Activated naive CD8-positive, alpha-beta T cell treated with anti-CD3 and anti-CD28 coated beads, Interleukin-2, amount 10 ng/mL, durations not matched to agents 7 days and 5 days (primary cell): ENCODE measurements at regions not wholly inside any gene's neighbourhood (a gene's known extent, or its start where the extent isn't known, plus 50 kb on each side); places are given as distances from the start of the nearest gene placed in this dataset.
"Not testable (repeated sequence)": the region's sequence is repeated elsewhere in the genome, so short reads cannot be mapped to it uniquely, and the experiment has no call there.

Source experiments
- ATAC-seq: fragments of 150-1000 bp; cut with Tn5 transposase; one replicate; pipeline ENCODE4 v1.10.0; 2021; ENCODE audit warnings: low read depth, moderate library complexity
- POLR2A ChIA-PET: fragments of 350-600 bp; sonication (Branson Sonifier 250); formaldehyde crosslinking; loops from one replicate; lab custom pipeline; 2021; ENCODE audit warnings: antibody characterized with exemption; lab: Charles Lee
- DNase-seq: peaks from one replicate; pipeline ENCODE4 v3.0.0; 2021
- H3K27ac Mint-ChIP-seq: one replicate; pipeline ENCODE4 v1.8.0; 2022; ENCODE audit warnings: mild to moderate bottlenecking, mixed read lengths
- H3K27me3 Mint-ChIP-seq: one replicate; pipeline ENCODE4 v1.8.0; 2022; ENCODE audit warnings: mild to moderate bottlenecking, moderate library complexity, mixed read lengths
- H3K36me3 Mint-ChIP-seq: one replicate; pipeline ENCODE4 v1.8.0; 2021; ENCODE audit warnings: mild to moderate bottlenecking, mixed read lengths
- H3K4me1 Mint-ChIP-seq: one replicate; pipeline ENCODE4 v1.8.0; 2021; ENCODE audit warnings: mixed read lengths
- H3K4me3 Mint-ChIP-seq: one replicate; pipeline ENCODE4 v1.8.0; 2022; ENCODE audit warnings: mild to moderate bottlenecking, moderate library complexity, mixed read lengths
- H3K9me3 Mint-ChIP-seq: one replicate; pipeline ENCODE4 v1.8.0; 2021; ENCODE audit warnings: mixed read lengths

DNA sequence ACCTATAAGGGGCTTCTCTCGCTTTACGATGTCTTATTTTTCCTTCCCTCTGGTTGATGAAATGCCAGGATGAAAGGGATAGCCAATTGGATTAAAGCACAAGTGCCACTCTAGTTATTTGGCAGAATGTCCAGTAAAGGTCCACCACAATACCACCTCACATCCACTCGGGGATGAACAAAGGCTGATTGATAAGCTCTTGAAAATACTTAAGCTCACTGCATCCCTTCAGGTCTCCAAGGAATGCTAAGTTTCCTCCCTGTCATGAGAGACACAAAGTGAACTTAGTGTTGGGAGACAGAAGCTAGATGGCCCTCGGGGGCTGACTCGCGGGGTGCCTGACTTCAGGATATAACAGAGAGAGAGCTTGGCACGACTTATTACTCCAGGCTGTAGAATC is 185.9 kb upstream of the ZNF644 start:
- H3K27me3 Mint-ChIP-seq, H3K4me1 Mint-ChIP-seq, H3K4me3 Mint-ChIP-seq, POLR2A ChIA-PET, H3K9me3 Mint-ChIP-seq, DNase-seq, H3K36me3 Mint-ChIP-seq, ATAC-seq, H3K27ac Mint-ChIP-seq: not testable (repeated sequence)

DNA sequence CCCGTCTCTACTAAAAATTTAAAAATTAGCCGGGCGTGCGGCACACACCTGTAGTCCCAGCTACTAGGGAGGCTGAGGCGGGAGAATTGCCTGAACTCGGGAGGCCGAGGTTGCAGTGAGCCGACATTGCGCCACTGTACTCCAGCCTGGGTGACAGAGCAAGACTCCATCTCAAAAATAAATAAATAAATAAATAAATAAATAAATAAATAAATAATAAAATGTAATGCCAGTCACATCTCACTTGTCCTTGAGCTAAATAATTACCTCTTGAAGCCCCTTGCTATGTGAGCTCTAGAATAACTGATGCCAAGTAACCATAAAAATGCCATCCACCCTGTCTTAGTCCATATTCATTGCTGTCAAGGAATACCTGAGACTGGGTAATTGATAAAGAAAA is 182.3 kb upstream of the ZNF644 start:
- H3K27ac Mint-ChIP-seq, H3K4me3 Mint-ChIP-seq, H3K36me3 Mint-ChIP-seq, H3K27me3 Mint-ChIP-seq, H3K4me1 Mint-ChIP-seq, DNase-seq, H3K9me3 Mint-ChIP-seq, POLR2A ChIA-PET, ATAC-seq: not testable (repeated sequence)

DNA sequence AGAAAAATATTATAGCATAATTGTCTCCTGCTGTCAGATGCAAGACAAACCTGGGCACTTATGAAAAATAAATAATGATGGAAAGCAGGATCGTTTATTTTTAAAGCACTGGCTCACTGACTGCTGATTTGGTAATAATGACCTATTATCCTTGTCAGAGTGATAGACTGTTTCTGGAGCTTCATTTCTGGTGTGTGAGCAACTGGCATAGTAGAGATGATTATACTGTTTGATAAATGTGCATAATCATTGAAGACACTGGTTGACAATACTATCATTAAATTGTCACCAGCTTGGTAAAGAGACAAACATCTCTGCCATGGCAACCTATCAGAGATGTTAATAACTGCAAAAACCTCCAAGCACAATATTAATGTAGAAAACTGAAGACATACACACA is 179.9 kb upstream of the ZNF644 start:
- H3K36me3 Mint-ChIP-seq, result no peaks in the 10 kb centered on the region
- ATAC-seq (no peak), DNase-seq (no peak)
- POLR2A ChIA-PET, result no interaction called here
- peaks cover 17% of the 10 kb centered on the region for H3K27me3 Mint-ChIP-seq
- no peaks in the 10 kb centered on the region for H3K4me1 Mint-ChIP-seq
- no peak overlapping the region for H3K27ac Mint-ChIP-seq
- H3K9me3 Mint-ChIP-seq, result no peaks in the 10 kb centered on the region
- no peak overlapping the region for H3K4me3 Mint-ChIP-seq

DNA sequence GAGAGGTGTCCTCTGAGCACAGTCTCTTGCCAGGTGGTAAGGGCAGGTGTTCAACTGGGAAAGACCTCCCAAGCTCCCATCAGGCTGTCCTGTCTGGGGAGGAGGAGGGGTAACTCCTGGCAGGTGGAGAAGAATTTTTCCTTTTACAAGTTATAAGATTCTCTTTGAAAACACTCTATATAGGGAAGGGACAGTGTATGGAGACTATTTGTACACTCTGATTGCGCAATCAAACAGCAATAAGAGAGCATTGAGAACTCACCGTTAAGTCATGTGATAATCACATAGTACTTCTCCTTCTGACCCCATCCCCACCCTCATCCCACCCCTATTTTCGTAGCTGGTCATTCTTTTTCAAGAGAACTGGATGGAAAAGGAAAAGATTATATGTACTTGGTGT is 179.3 kb upstream of the ZNF644 start:
- DNase-seq (no peak), ATAC-seq (no peak)
- peaks cover 14% of the 10 kb centered on the region for H3K27me3 Mint-ChIP-seq
- no peak overlapping the region for H3K4me3 Mint-ChIP-seq
- no peaks in the 10 kb centered on the region for H3K4me1 Mint-ChIP-seq
- POLR2A ChIA-PET, result no interaction called here
- H3K9me3 Mint-ChIP-seq, result no peaks in the 10 kb centered on the region
- no peaks in the 10 kb centered on the region for H3K36me3 Mint-ChIP-seq
- H3K27ac Mint-ChIP-seq, result no peak overlapping the region

DNA sequence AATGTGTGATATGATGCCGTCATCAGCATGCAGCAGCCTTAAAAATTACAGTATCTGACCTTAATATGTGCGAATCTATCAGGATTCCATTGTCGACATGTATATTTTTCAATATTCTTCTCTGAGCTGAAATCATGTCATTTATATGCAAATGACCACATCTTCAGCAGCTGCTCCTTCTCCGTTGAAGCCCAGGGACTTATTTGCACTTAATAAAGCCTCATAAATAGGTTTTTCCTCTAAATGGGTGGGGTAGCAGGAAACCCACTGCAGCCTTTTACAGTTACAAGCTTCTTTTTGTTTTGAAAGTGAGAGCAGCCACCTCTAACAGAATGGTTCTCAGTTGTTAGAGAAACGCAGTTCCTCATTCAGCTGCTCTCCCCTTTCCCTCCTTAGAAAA is 178.8 kb upstream of the ZNF644 start:
- no peak overlapping the region for H3K4me3 Mint-ChIP-seq
- no peaks in the 10 kb centered on the region for H3K9me3 Mint-ChIP-seq
- POLR2A ChIA-PET, result no interaction called here
- H3K27ac Mint-ChIP-seq, result no peak overlapping the region
- ATAC-seq (no peak), DNase-seq (no peak)
- H3K4me1 Mint-ChIP-seq, result no peaks in the 10 kb centered on the region
- no peaks in the 10 kb centered on the region for H3K36me3 Mint-ChIP-seq
- H3K27me3 Mint-ChIP-seq, result peaks cover 17% of the 10 kb centered on the region

DNA sequence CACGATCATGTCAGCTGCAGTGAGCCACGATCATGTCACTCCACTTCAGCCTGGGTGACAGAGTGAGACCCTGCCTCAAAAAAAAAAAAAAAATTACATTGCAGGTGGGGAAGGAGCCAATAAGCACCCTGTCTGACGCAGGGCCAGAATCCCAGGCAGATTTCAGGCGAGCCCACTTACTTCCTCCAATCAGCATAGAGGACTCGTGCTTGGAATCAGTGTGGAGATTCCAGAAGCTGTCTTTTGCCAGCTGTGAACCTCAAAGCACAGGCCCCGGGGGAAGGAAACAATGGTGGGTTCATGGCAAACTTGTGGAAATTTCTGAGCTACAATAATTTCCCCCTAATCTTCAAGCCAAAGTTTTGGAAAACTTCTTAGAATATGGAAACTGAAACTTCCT is 178.2 kb upstream of the ZNF644 start:
- ATAC-seq (no peak), DNase-seq (no peak)
- Mint-ChIP-seq H3K27me3 (peaks cover 17% of the 10 kb centered on the region), H3K27ac (no peak overlapping the region), H3K36me3 (no peaks in the 10 kb centered on the region), H3K4me1 (no peaks in the 10 kb centered on the region), H3K4me3 (no peak overlapping the region), H3K9me3 (no peaks in the 10 kb centered on the region)
- POLR2A ChIA-PET, result no interaction called here

DNA sequence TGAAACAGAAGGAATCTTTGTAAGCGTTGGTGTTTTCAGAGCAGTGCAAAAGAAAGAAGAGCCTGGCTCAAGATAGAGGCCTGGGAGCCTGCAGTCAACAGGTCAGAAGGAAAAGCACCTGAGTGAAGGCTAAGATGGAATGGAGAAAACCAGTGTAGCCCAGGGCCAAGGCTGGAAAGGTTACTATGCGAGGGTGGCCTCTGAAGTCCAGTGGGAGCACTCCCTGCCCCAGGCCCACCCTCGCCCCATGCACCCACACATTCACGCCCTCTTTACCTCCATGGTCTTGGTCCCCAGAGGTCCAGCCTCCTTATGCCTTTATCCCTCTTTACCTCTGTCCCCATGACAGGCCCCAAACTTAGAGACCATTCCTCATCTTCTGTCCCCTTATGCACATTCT is 169.2 kb upstream of the ZNF644 start:
- Mint-ChIP-seq H3K36me3 (no peaks in the 10 kb centered on the region), H3K27ac (no peak overlapping the region), H3K9me3 (no peaks in the 10 kb centered on the region), H3K4me3 (no peak overlapping the region), H3K27me3 (peaks cover 2% of the 10 kb centered on the region), H3K4me1 (no peaks in the 10 kb centered on the region)
- POLR2A ChIA-PET, result no interaction called here
- no peak for ATAC-seq
- no peak for DNase-seq

DNA sequence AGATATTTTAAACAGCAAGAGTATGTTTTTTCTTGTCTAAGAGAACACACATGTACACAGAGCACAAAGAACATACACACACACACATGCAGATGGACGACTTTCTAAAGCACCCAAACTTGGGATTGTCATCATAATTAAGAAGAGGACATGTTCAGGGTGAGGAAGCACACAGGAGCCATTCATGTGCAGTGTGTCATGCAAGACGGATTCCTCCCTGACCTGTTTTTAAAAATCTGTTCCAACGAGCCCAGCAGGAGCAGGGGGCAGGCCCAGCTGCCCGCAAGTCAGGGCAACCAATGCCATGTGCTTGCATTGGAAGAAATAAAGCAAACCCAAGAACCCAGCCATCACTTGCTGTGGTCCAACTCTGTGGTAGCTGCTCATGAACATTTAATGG is 167.3 kb upstream of the ZNF644 start:
- no peak for DNase-seq
- Mint-ChIP-seq H3K9me3 (no peaks in the 10 kb centered on the region), H3K36me3 (no peaks in the 10 kb centered on the region), H3K27ac (no peak overlapping the region), H3K4me1 (no peaks in the 10 kb centered on the region), H3K4me3 (no peak overlapping the region), H3K27me3 (no peaks in the 10 kb centered on the region)
- POLR2A ChIA-PET, result no interaction called here
- no peak for ATAC-seq

DNA sequence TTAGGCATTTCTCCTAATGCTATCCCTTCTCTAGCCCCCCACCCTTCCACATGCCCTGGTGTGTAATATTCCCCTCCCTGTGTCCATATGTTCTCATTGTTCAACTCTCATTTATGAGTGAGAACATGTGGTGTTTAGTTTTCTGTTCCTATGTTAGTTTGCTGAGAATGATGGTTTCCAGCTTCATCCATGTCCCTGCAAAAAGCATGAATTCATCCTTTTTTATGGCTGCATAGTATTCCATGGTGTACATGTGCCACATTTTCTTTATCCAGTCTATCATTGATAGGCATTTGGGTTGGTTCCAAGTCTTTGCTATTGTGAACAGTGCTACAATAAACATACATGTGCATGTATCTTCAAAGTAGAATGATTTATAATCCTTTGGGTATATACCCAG is 161.0 kb upstream of the ZNF644 start:
- H3K27me3 Mint-ChIP-seq, H3K4me3 Mint-ChIP-seq, H3K4me1 Mint-ChIP-seq, DNase-seq, ATAC-seq, H3K27ac Mint-ChIP-seq, H3K9me3 Mint-ChIP-seq, H3K36me3 Mint-ChIP-seq, POLR2A ChIA-PET: not testable (repeated sequence)

DNA sequence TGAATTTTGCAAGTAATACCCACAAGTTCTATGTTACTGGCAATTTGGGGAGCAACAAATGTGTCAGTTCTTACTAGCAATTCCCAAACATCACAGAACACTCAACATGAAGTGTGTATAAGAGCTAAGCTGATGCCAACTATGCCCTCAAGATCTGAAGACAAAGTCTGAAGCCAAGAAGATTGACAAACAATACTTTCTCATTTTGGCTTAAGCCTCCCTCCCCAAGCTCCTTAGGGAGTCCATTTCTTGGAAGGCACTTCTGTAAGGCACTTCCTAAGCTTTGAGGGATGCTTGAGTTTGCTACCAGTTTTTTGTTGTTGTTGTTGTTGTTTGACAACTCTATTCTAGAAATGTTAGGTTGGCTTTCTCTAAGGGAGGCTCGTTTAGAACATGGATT is 154.4 kb upstream of the ZNF644 start:
- Mint-ChIP-seq H3K9me3 (no peaks in the 10 kb centered on the region), H3K4me1 (peaks cover 2% of the 10 kb centered on the region), H3K36me3 (no peaks in the 10 kb centered on the region), H3K4me3 (no peak overlapping the region), H3K27me3 (peaks cover 31% of the 10 kb centered on the region), H3K27ac (no peak overlapping the region)
- DNase-seq (no peak), ATAC-seq (no peak)
- POLR2A ChIA-PET, result no interaction called here

DNA sequence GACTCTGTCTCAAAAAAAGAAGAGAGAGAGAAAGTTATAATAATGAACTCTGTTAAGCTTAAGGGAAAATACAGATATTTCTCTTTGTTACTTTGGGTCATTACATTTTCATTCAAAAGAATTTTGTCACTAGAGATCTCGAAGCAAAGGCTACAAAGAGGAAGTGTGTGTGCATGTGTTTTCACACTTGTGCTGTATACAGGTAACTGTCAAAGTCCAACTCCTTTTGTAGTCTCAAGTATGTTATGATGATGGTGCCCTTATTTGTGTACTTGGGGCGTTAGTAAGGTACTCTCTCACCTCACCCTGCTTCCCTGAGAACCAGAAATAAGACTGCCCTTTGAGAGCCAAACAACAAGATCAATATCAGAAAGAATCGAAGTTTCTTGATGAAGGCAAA is 152.9 kb upstream of the ZNF644 start:
- POLR2A ChIA-PET, result no interaction called here
- peaks cover 2% of the 10 kb centered on the region for H3K4me1 Mint-ChIP-seq
- H3K4me3 Mint-ChIP-seq, result no peak overlapping the region
- DNase-seq, result no peak
- ATAC-seq, result no peak
- no peaks in the 10 kb centered on the region for H3K36me3 Mint-ChIP-seq
- H3K27ac Mint-ChIP-seq, result no peak overlapping the region
- H3K27me3 Mint-ChIP-seq, result peaks cover 31% of the 10 kb centered on the region
- H3K9me3 Mint-ChIP-seq, result no peaks in the 10 kb centered on the region

DNA sequence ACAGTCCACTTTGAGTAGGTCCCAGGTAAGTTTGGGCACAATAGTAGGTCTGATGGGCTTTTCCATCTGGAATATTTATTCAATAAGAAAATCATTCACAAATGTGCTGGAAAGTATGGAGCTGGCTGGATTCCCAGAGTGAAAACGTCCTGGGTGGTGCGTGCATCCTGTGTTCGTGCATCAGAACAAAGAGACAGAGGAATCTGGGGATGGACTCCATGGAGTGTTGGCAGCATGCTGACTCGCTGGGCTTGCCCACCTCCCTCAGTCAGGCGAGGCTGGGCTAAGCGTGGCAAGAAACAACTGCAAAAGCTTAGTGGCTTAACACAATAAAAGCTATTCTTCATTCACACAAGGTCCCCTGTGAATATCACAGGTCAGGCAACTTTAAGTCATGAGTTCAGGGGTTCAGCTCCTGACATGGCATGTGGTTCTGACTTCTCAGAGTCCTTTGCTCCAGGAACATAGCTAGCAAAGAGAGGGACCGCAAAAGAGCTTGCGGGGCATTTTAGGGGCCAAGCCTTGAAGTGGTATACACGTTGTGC is 151.6 kb upstream of the ZNF644 start:
- H3K4me3 Mint-ChIP-seq, result no peak overlapping the region
- H3K9me3 Mint-ChIP-seq, result no peaks in the 10 kb centered on the region
- H3K27ac Mint-ChIP-seq, result no peak overlapping the region
- POLR2A ChIA-PET, result no interaction called here
- no peak for ATAC-seq
- no peaks in the 10 kb centered on the region for H3K36me3 Mint-ChIP-seq
- no peak for DNase-seq
- peaks cover 2% of the 10 kb centered on the region for H3K4me1 Mint-ChIP-seq
- H3K27me3 Mint-ChIP-seq, result peaks cover 31% of the 10 kb centered on the region

DNA sequence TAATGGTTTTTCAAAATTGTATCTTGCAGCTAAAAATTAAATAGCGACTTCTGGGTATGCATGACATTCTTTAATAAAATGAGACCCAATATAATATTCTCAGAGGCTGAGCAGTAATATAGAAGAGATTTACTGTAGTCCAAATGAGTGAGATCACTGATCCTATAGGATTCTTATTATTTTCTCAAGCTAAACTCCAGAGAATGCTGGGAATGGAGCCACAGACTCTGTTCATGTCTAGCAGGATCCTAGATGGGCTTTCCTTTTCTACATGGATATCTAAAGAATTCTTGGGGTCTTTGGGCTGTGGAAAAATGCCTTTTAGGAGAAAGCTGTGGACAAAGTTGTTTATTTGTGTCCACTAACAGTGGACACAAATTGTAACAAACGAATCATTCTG is 150.7 kb upstream of the ZNF644 start:
- ATAC-seq (no peak), DNase-seq (no peak)
- H3K27ac Mint-ChIP-seq, result no peak overlapping the region
- H3K4me1 Mint-ChIP-seq, result peaks cover 2% of the 10 kb centered on the region
- H3K4me3 Mint-ChIP-seq, result no peak overlapping the region
- POLR2A ChIA-PET, result no interaction called here
- H3K27me3 Mint-ChIP-seq, result peaks cover 31% of the 10 kb centered on the region
- no peaks in the 10 kb centered on the region for H3K36me3 Mint-ChIP-seq
- H3K9me3 Mint-ChIP-seq, result no peaks in the 10 kb centered on the region

DNA sequence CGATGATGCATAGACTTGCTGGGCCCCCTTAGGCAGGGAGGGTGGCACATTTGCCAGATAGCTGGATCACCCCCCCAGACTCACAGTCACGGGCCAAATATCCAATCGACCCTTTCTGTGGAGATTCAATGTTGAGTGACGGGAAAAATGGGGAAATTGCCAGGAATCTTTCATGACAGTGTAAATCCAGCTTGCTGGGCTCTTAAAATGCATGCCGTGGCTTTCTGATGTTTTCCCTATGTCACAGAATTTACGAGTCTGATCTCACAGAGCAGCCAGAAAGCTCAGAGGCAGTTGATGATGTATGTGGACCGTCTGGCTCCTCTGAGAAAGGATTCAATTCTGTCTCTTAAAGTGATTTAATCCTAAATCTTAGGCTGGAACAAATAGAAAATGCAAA is 150.1 kb upstream of the ZNF644 start:
- POLR2A ChIA-PET, result no interaction called here
- H3K4me1 Mint-ChIP-seq, result peaks cover 2% of the 10 kb centered on the region
- H3K4me3 Mint-ChIP-seq, result no peak overlapping the region
- H3K27me3 Mint-ChIP-seq, result peaks cover 29% of the 10 kb centered on the region
- no peaks in the 10 kb centered on the region for H3K36me3 Mint-ChIP-seq
- DNase-seq (no peak), ATAC-seq (no peak)
- H3K9me3 Mint-ChIP-seq, result no peaks in the 10 kb centered on the region
- H3K27ac Mint-ChIP-seq, result no peak overlapping the region

DNA sequence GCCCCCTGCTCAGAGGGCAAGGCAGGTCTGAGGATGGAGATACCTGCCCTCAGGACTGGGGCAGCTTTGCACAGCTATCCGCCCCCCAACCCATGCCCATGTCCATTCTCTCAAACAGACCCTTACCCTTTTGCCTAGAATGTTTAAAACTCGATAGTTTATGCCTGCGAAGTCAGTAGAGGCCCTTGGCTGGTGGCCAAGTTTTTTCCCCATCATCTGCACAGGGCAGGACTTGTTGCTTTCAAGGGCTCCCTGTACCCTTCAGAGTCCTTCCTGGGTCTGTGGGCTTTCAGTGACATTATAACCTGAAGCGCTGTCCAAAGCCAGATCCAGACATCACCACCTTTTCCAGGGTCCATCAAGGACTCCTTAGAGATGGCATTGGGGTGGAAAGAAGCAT is 148.7 kb upstream of the ZNF644 start:
- H3K4me1 Mint-ChIP-seq, result peaks cover 2% of the 10 kb centered on the region
- POLR2A ChIA-PET, result no interaction called here
- H3K27ac Mint-ChIP-seq, result no peak overlapping the region
- H3K4me3 Mint-ChIP-seq, result no peak overlapping the region
- no peaks in the 10 kb centered on the region for H3K9me3 Mint-ChIP-seq
- ATAC-seq (no peak), DNase-seq (no peak)
- peaks cover 23% of the 10 kb centered on the region for H3K27me3 Mint-ChIP-seq
- no peaks in the 10 kb centered on the region for H3K36me3 Mint-ChIP-seq
